ENCODE measurements at regions not wholly inside any gene's neighbourhood (a gene's known extent, or its start where the extent isn't known, plus 50 kb on each side); places are given as distances from the start of the nearest gene placed in this dataset.

- TF ChIP-seq RCOR1 (IDR thresholded peaks at IDR 0.05; ENCODE audit: borderline replicate concordance in 1 of 2, low read depth in 2 of 2, low read length in 2 of 2), result peak; percentile 12 to 87; a peak in 2 of 4 replicates
- TF ChIP-seq MEF2A (IDR thresholded peaks at IDR 0.05; ENCODE audit: control insufficient read depth, low read depth, low read length), result peak; percentile 95
- no peak for TF ChIP-seq POLR2A (conservative IDR thresholded peaks at IDR 0.05)
- TF ChIP-seq NFIX (CRISPR knock-in tag; IDR thresholded peaks at IDR 0.05; ENCODE audit: low read depth), result no peak
- no peak for TF ChIP-seq HNRNPK (IDR thresholded peaks at IDR 0.05; ENCODE audit: low read depth, low read length, poor library complexity, severe bottlenecking)
- TF ChIP-seq KAT2B (IDR thresholded peaks at IDR 0.05; ENCODE audit: low read depth, low read length), result no peak
- TF ChIP-seq JUND (IDR thresholded peaks at IDR 0.05; ENCODE audit: borderline replicate concordance, low read depth, low read length), result peak; percentile 100
- TF ChIP-seq JUND (tag; IDR thresholded peaks at IDR 0.05; ENCODE audit: borderline replicate concordance, low read depth, low read length), result peak; percentile 100
- peak; percentile 47; the same call in 1 of the 2 replicates for TF ChIP-seq FOXM1 (IDR thresholded peaks at IDR 0.05; ENCODE audit: low read depth)
- TF ChIP-seq FOXM1 (CRISPR knock-in tag; IDR thresholded peaks at IDR 0.05; ENCODE audit: low read depth), result no peak
- no peak for TF ChIP-seq ZNF57 (CRISPR knock-in tag; IDR thresholded peaks at IDR 0.05)
- TF ChIP-seq LCOR (CRISPR knock-in tag; IDR thresholded peaks at IDR 0.05), result no peak
- TF ChIP-seq VEZF1 (CRISPR knock-in tag; IDR thresholded peaks at IDR 0.05), result peak; percentile 13
- peak; percentile 63 for TF ChIP-seq C11orf30 (IDR thresholded peaks at IDR 0.05; ENCODE audit: low read depth)
- TF ChIP-seq STAT5A (IDR thresholded peaks at IDR 0.05; ENCODE audit: borderline replicate concordance, low read length), result peak; percentile 98
- no peak for TF ChIP-seq MCM7 (IDR thresholded peaks at IDR 0.05)
- TF ChIP-seq FOSL1 (tag; conservative IDR thresholded peaks at IDR 0.05), result peak; percentile 100
- TF ChIP-seq E2F1 (CRISPR knock-in tag; IDR thresholded peaks at IDR 0.05), result no peak
- TF ChIP-seq CUX1 (CRISPR knock-in tag; IDR thresholded peaks at IDR 0.05), result no peak
- peak; percentile 74 for TF ChIP-seq CBFA2T2 (conservative IDR thresholded peaks at IDR 0.05)
- no peak for TF ChIP-seq HDAC8 (tag; IDR thresholded peaks at IDR 0.05)
These were observed 249.0 kb downstream of the TRIB2 start (continued) for GRCh38 chr2:12965540-12966269.
